ENCODE measurements at regions not wholly inside any gene's neighbourhood (a gene's known extent, or its start where the extent isn't known, plus 50 kb on each side); places are given as distances from the start of the nearest gene placed in this dataset.

DNA sequence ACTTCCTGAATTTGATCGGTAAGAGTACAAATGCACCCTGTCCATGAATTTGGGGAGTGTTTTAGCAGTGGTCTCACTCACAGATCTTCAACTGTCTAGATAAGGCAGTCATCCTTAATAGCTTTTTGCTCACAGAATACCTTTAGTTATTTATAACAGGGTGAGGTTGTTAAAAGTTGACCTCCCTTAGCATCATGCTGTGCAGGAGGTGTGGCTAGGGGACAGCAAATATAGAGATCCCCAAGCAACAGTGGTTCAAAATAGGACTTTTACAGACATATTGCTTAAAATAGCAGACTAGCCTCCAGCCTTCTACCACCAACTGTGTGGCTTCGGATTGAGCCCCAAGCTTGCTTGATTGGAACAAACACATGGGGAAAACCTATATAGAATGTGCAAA, 724.4 kb downstream of the TLE1 start:
- TF ChIP-seq, protein P1, sequence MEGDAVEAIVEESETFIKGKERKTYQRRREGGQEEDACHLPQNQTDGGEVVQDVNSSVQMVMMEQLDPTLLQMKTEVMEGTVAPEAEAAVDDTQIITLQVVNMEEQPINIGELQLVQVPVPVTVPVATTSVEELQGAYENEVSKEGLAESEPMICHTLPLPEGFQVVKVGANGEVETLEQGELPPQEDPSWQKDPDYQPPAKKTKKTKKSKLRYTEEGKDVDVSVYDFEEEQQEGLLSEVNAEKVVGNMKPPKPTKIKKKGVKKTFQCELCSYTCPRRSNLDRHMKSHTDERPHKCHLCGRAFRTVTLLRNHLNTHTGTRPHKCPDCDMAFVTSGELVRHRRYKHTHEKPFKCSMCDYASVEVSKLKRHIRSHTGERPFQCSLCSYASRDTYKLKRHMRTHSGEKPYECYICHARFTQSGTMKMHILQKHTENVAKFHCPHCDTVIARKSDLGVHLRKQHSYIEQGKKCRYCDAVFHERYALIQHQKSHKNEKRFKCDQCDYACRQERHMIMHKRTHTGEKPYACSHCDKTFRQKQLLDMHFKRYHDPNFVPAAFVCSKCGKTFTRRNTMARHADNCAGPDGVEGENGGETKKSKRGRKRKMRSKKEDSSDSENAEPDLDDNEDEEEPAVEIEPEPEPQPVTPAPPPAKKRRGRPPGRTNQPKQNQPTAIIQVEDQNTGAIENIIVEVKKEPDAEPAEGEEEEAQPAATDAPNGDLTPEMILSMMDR (IDR thresholded peaks at IDR 0.05 in 4 of 5, conservative IDR thresholded peaks at IDR 0.05 in 1 of 5), result no peak
- TF ChIP-seq POLR2A (IDR thresholded peaks at IDR 0.05), result no peak
